ENCODE measurements at regions not wholly inside any gene's neighbourhood (a gene's known extent, or its start where the extent isn't known, plus 50 kb on each side); places are given as distances from the start of the nearest gene placed in this dataset.
A peak's percentile ranks its signal among the peaks of the same experiment; 100 is the strongest.

DNA sequence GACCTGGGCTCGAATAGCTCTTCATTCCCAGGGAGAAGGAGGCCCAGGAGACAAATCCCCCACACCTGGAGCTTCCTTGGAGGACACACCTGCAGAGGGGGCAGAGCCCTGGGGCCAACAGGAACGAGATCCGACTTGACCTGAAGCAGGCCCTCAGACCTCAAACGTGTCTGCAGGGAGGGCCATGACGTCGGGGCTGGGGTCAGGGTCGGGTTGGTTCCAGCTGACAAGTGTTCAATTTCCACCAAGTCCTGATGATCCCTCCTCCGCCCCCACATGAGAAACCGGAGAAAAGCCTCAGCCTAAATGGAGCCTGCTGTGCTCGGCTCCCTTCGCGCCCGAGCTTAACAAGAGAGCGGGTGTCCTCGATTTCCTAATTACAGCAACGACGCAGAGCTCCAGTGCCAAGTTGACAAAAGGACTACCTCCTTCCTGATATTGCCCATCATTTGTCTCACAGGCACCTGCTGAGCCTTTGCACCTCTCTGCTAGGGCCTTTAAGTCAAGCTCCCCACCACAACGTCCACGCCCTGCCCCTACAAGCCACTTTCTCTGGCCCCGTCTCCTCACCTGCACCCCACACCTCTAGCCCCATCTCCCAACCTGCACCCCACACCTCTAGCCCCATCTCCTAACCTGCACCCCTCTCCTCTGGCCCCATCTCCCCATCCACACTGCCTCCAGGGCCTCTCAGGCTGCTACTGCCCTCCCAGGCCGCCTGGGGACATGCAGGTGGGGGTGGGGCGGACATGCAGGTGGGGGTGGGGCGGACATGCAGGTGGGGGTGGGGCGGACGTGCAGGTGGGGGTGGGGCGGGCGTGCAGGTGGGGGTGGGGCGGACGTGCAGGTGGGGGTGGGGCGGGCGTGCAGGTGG, 519.4 kb downstream of the GLRX3 start:
- Histone ChIP-seq H3K4me1 (replicated peaks in 1 of 2) (no peaks in the 10 kb centered on the region), H3K27ac (no peak overlapping the region), H3K4me3 (no peak overlapping the region)
- WGBS, 10 experiments = 71 to 100% (median 80%) methylated on average over 1 to 13 of the region's 31 CpGs; no CpG with 5 or more reads in 5 of the 10 experiments
- ATAC-seq (replicated peaks in 6 of 8) = no peak
- in situ Hi-C loops (cut with MboI; ENCODE audit: low pct_unique_long_range_greater_than_20kb in 2 of 9, low sequenced_read_pairs in 9 of 9, unreplicated experiment in 9 of 9) = no loop called here

DNA sequence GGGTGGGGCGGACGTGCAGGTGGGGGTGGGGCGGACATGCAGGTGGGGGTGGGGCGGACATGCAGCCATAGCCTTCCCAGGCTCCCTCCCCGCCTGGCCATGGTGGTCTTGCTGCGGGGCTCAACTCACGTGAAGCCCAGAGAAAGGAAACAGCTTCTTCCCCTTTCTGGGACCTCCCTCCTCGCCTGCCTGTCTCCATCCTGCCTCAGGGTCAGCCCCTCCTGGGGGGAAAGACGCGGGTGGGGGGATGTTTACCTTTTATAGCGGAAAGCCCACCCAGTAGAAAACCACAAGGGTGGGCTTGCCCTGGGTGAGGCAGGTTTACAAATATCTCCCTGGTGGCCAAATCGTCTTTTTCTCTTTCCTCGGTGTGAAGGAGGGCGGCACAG, 520.0 kb downstream of the GLRX3 start:
- ATAC-seq (replicated peaks in 6 of 8) = no peak
- WGBS, 10 experiments = 50 to 80% (median 60%) methylated on average over 1 to 2 of the region's 14 CpGs; no CpG with 5 or more reads in 7 of the 10 experiments
- Histone ChIP-seq H3K4me1 (replicated peaks in 1 of 2) (no peaks in the 10 kb centered on the region), H3K4me3 (no peak overlapping the region), H3K27ac (no peak overlapping the region)
- in situ Hi-C loops (cut with MboI; ENCODE audit: low pct_unique_long_range_greater_than_20kb in 2 of 9, low sequenced_read_pairs in 9 of 9, unreplicated experiment in 9 of 9) = no loop called here

DNA sequence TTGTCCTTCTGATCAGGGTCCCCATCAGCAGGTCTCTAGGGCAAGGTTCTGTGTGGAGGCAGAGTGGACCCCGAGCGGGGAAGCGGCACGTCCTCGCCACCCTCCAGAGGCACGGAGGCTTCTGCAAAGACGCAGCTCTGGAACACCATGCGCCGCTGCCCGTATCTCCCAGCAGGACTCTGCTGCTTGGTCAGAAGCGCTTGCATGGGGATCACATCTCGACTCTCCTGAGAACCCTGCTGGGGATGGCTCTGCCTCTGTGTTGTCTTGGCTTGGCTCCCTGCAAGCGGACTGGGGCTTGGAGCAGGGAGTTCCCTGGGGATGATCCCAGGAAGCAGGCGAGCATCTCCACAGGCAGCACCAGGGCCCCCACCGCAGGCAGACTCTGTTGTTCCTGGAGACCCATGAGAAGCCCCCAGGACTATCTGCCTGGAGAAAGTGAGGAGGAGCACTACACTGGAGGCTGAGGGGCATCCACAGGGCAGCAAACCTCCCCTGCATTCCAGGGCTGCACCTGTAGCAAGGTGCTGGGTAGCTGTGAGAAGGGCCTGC, 520.5 kb downstream of the GLRX3 start:
- Histone ChIP-seq H3K4me3 (no peak overlapping the region), H3K4me1 (replicated peaks in 1 of 2) (no peaks in the 10 kb centered on the region), H3K27ac (no peak overlapping the region)
- ATAC-seq (replicated peaks in 6 of 8) = no peak
- in situ Hi-C loops (cut with MboI; ENCODE audit: low pct_unique_long_range_greater_than_20kb in 2 of 9, low sequenced_read_pairs in 9 of 9, unreplicated experiment in 9 of 9) = no loop called here
- WGBS, 10 experiments = 20 to 100% (median 82%) methylated on average over 1 to 8 of the region's 15 CpGs; no CpG with 5 or more reads in 5 of the 10 experiments

DNA sequence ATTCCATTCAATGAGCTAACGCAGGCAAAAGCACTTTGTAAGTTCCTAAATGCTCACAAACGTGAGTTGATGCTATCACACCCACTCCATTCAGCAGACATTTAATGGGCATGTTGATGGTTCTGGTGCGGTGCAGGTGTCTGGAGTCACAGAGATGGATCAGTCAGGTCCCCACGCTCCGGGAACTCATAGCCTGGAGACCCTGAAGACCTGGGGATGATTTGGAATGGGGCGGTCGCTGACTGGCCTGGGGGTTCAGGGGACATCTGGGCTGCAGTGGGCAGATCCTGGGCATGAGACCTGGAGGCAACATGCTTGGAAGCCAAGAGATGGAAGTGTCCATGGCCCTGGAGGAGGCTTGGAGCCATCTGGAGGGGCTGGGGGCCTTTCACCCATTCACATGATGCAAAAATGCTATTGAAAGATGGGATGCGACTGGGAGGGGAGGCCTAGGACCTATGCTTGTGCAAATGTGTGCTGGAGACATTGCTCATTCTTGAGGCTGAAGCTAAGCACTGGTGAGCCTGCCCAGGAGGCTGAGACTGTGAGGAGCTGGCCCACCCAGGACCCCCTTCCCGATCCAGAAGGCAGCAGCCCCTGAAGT, 522.6 kb downstream of the GLRX3 start:
- no peak for ATAC-seq (replicated peaks in 6 of 8)
- Histone ChIP-seq H3K4me3 (no peak overlapping the region), H3K27ac (no peak overlapping the region), H3K4me1 (replicated peaks in 1 of 2) (no peaks in the 10 kb centered on the region)
- in situ Hi-C loops (cut with MboI; ENCODE audit: low pct_unique_long_range_greater_than_20kb in 2 of 9, low sequenced_read_pairs in 9 of 9, unreplicated experiment in 9 of 9) = no loop called here
- WGBS, 10 experiments = 10 to 100% (median 63%) methylated on average over 1 to 5 of the region's 9 CpGs; no CpG with 5 or more reads in 2 of the 10 experiments

DNA sequence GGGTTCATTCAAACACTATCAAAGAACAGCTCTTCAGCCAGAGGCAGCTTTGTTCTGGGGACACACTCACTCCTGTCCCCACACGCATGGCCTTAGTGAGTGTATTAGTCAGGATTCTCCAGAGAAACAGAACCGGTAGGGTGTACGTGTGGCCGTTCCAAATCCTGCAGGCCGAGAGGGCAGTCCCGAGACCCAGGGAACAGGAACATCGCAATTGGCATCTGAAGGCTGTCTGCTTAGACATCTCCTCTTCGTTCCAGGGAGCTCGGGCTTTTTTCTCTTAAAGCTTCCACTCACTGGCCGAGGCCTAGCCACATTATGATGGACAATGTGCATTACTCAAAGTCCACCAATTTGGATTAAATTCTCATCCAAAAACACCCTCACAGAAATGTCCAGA, 523.3 kb downstream of the GLRX3 start:
- Histone ChIP-seq H3K27ac (no peak overlapping the region), H3K4me3 (no peak overlapping the region), H3K4me1 (replicated peaks in 1 of 2) (no peaks in the 10 kb centered on the region)
- no peak for ATAC-seq (replicated peaks in 6 of 8)
- in situ Hi-C loops (cut with MboI; ENCODE audit: low pct_unique_long_range_greater_than_20kb in 2 of 9, low sequenced_read_pairs in 9 of 9, unreplicated experiment in 9 of 9) = no loop called here
- WGBS, 10 experiments = 20 to 83% (median 53%) methylated on average over 1 to 8 of the region's 10 CpGs; no CpG with 5 or more reads in 4 of the 10 experiments

DNA sequence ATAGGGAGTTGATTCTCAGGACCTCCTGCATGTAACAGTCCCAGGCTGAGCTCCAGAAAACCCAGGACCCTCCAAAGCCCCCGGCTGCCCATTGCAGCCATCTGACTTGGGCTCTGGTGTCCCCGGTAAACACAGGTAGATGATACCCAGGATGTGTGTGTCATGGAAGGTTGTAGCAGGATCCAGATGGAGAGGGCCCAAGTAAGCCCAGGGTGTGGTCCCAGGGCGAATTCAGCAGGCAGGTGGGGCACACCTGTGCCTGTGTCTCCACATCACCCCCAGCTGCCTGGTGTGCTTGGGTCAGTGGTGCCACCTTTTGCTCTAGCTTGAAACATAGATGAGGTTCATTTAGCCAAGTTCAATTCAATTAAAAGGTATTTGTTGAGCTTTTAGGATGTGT, 524.1 kb downstream of the GLRX3 start:
- no peaks in the 10 kb centered on the region for H3K4me1 ChIP-seq (replicated peaks in 1 of 2)
- no peak overlapping the region for H3K27ac ChIP-seq
- WGBS, 10 experiments = 0 to 65% (median 8%) methylated on average over 1 to 2 of the region's 3 CpGs; no CpG with 5 or more reads in 6 of the 10 experiments
- no peak overlapping the region for H3K4me3 ChIP-seq
- ATAC-seq (replicated peaks in 6 of 8) = no peak
- in situ Hi-C loops (cut with MboI; ENCODE audit: low pct_unique_long_range_greater_than_20kb in 2 of 9, low sequenced_read_pairs in 9 of 9, unreplicated experiment in 9 of 9) = no loop called here

DNA sequence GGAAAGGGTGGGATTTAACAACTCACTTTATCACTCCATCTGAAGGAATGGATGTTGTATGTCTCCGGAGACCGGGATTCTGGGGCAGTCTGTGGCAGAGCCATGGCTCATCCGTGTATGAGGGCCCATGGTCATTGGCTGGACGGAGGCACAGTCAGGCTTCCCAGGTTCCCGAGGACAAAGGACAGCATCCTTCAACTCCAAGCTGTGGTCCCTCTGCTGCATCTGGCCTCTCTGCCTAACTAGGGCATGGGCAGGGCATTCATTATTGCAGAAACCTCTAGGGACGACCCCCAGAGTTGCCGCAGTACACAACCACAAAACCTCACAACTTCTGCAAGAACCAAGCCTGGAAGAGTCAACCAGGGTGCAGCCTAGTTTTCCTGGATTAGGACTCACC, 525.2 kb downstream of the GLRX3 start:
- H3K27ac ChIP-seq = no peak overlapping the region
- no peaks in the 10 kb centered on the region for H3K4me1 ChIP-seq (replicated peaks in 1 of 2)
- H3K4me3 ChIP-seq = no peak overlapping the region
- WGBS, 10 experiments = 15 to 93% (median 50%) methylated on average over 1 to 6 of the region's 7 CpGs; no CpG with 5 or more reads in 3 of the 10 experiments
- no peak for ATAC-seq (replicated peaks in 6 of 8)
- in situ Hi-C loops (cut with MboI; ENCODE audit: low pct_unique_long_range_greater_than_20kb in 2 of 9, low sequenced_read_pairs in 9 of 9, unreplicated experiment in 9 of 9) = no loop called here

DNA sequence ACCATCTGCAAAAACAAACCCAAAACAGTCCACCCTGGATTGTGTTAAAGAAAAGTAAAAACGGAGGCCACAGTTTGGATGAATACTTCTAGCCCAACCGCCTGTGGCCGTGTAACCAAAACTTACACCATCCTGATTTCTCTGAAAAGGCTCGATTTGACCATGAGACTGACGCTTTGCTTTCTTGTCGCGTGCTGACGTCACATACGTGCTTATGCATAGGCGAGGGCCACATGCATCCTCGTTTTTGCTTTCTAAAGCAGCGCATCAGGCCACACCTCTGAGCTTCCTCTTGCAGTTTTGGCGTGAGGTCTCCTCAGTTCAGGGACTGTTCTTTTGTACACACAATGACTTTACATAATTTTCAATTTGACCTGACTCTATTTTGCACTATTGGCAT, 526.6 kb downstream of the GLRX3 start:
- Histone ChIP-seq H3K4me3 (no peak overlapping the region), H3K4me1 (replicated peaks in 1 of 2) (no peaks in the 10 kb centered on the region), H3K27ac (no peak overlapping the region)
- in situ Hi-C loops (cut with MboI; ENCODE audit: low pct_unique_long_range_greater_than_20kb in 2 of 9, low sequenced_read_pairs in 9 of 9, unreplicated experiment in 9 of 9) = no loop called here
- WGBS, 10 experiments = 0 to 100% (median 50%) methylated on average over 1 to 13 of the region's 13 CpGs; no CpG with 5 or more reads in 1 of the 10 experiments
- ATAC-seq (replicated peaks in 6 of 8) = no peak

DNA sequence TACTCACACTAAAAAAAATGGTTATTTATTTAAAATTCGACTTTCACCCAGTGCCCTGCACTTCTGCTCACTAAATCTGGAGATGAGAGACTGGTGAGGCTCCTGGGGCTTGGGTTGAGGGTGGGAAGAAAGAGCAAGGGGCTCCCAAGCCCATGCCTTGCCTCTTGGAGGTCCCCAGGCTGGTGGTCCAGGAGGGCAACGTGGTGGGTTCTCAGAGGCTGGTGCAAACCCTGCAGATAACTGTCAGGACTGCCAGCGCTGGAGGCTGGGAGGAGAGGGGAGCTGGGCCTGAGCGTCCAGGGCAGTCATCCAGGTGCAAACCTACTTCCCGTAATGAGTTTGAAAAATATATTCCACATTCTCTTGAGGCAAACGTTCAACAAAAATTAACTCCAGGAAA, 528.3 kb downstream of the GLRX3 start:
- in situ Hi-C loops (cut with MboI; ENCODE audit: low pct_unique_long_range_greater_than_20kb in 2 of 9, low sequenced_read_pairs in 9 of 9, unreplicated experiment in 9 of 9) = no loop called here
- WGBS, 10 experiments = 33 to 75% (median 54%) methylated on average over 1 to 3 of the region's 6 CpGs; no CpG with 5 or more reads in 4 of the 10 experiments
- Histone ChIP-seq H3K4me1 (replicated peaks in 1 of 2) (no peaks in the 10 kb centered on the region), H3K27ac (no peak overlapping the region), H3K4me3 (no peak overlapping the region)
- no peak for ATAC-seq (replicated peaks in 6 of 8)

DNA sequence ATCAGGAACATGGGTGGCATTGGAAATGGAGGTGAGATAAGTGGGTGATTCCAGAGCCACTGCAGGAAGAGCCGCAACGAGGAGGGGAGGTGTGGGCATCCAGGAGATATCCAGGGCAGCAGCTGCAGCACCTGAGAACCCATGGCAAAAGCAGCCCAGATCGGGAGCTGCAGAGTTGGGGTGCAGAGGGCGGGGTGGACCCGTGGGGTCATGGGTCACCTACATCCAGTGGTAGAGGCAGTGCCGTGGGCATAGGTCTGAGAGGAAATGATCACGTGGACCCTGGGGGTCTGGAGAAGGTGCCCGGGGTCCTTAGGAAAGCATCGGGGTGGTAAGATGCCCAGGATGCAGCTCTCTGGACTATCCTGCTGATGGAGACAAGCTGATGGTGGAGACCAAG, 530.0 kb downstream of the GLRX3 start:
- no peak overlapping the region for H3K27ac ChIP-seq

DNA sequence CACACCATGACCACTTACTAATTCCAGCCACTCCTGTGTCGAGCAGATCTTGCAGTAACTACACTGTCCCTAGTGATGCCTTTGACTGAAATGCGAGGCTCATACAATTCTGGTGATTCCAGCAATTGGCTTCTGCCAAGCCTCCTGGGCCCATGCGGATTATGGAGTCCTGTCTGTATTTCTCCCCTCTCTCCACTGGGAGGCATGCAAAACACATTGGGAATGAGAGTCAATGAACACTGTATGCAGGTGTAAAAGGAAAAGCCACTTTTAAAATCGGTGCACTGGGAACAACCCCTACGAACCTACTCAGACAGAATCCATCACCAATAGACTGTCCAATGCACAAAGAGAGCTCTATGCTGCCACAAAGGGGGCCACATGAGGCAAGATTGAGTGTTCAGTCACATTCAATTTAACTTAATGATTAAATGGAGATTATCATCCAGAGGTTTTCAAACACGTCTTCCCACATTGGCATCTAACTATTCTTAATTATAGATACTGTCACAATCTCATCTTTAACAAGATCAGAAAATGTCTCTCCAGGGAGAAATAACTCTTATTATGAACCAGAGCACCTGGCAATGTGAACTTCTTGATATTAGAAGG, 550.6 kb downstream of the GLRX3 start:
- Histone ChIP-seq H3K27ac (no peak overlapping the region), H3K4me3 (no peak overlapping the region), H3K4me1 (replicated peaks in 1 of 2) (peaks cover 0 to 6% of the 10 kb centered on the region in 2 donors)
- 0 to 44% (median 4%) methylated on average over 1 to 6 of the region's 6 CpGs; no CpG with 5 or more reads in 1 of the 10 experiments for WGBS, 10 experiments
- in situ Hi-C loops (cut with MboI; ENCODE audit: low pct_unique_long_range_greater_than_20kb in 2 of 9, low sequenced_read_pairs in 9 of 9, unreplicated experiment in 9 of 9) = loop anchor here in 2 of 9 experiments (25.0 kb wide), 2 partner anchors 126 to 1176 kb away; no protein-coding TSS in a partner anchor
- ATAC-seq (replicated peaks in 6 of 8) = peak in 5 of 8 experiments; percentile 26 to 89 (median 66)

More for the DNA sequence above, 530.0 kb downstream of the GLRX3 start:
- WGBS, 10 experiments = 20 to 90% (median 71%) methylated on average over 1 to 3 of the region's 9 CpGs; no CpG with 5 or more reads in 4 of the 10 experiments
- no peaks in the 10 kb centered on the region for H3K4me1 ChIP-seq (replicated peaks in 1 of 2)
- in situ Hi-C loops (cut with MboI; ENCODE audit: low pct_unique_long_range_greater_than_20kb in 2 of 9, low sequenced_read_pairs in 9 of 9, unreplicated experiment in 9 of 9) = no loop called here
- no peak for ATAC-seq (replicated peaks in 6 of 8)
- no peak overlapping the region for H3K4me3 ChIP-seq

DNA sequence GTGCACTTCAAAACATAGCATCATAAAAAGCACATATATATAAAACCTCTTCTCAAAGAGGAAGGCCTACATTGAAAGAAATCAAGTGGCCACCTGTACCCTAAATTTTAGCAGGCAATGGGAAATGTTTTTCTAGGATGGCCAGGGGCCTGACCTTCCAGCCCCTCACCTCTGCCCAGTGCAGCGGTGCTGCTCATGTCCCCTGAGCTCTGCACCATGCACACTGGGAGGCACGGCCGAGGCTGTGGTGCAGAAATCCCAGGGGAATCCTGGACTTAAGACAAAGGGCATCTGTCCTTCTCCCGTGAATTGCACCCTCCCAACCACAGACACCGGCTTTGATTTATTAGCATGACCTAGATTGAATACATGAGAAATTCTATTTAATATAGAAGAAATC, 551.4 kb downstream of the GLRX3 start:
- WGBS, 10 experiments = 17 to 92% (median 50%) methylated on average over 1 to 3 of the region's 5 CpGs; no CpG with 5 or more reads in 5 of the 10 experiments
- Histone ChIP-seq H3K4me3 (no peak overlapping the region), H3K27ac (no peak overlapping the region), H3K4me1 (replicated peaks in 1 of 2) (peaks cover 0 to 6% of the 10 kb centered on the region in 2 donors)
- in situ Hi-C loops (cut with MboI; ENCODE audit: low pct_unique_long_range_greater_than_20kb in 2 of 9, low sequenced_read_pairs in 9 of 9, unreplicated experiment in 9 of 9) = loop anchor here in 2 of 9 experiments (25.0 kb wide), 2 partner anchors 125 to 1175 kb away; no protein-coding TSS in a partner anchor
- ATAC-seq (replicated peaks in 6 of 8) = no peak
